ENCODE measurements at regions not wholly inside any gene's neighbourhood (a gene's known extent, or its start where the extent isn't known, plus 50 kb on each side); places are given as distances from the start of the nearest gene placed in this dataset.

- Histone ChIP-seq H3K4me1 (ENCODE audit: control insufficient read depth, insufficient read depth, low read length) (no peaks in the 10 kb centered on the region), H3K36me3 (ENCODE audit: control insufficient read depth, insufficient read depth, low read length) (no peaks in the 10 kb centered on the region), H3K27ac (ENCODE audit: low read length) (no peak overlapping the region), H3K9me3 (ENCODE audit: control insufficient read depth, insufficient read depth, low read depth, low read length) (no peaks in the 10 kb centered on the region), H3K4me3 (ENCODE audit: low read depth in 2 of 2, low read length in 2 of 2) (no peak overlapping the region), H3K27me3 (ENCODE audit: control insufficient read depth, insufficient read depth, low read length) (no peaks in the 10 kb centered on the region)
- ATAC-seq (peak; percentile 58; the same call in 1 of the 2 replicates), DNase-seq (ENCODE audit: low read depth, low spot score) (no peak)
- POLR2A ChIA-PET, result no interaction called here
- TF ChIP-seq SIN3A (IDR thresholded peaks at IDR 0.05; ENCODE audit: borderline replicate concordance, insufficient read depth, low read depth, low read length), result no peak
- no peak for TF ChIP-seq POLR2AphosphoS5 (IDR thresholded peaks at IDR 0.05; ENCODE audit: low read depth, low read length)
- TF ChIP-seq REST (IDR thresholded peaks at IDR 0.05; ENCODE audit: insufficient read depth in 1 of 2, low read depth in 2 of 2, low read length in 1 of 2), result no peak
- no peak for TF ChIP-seq CTCF (IDR thresholded peaks at IDR 0.05)
- TF ChIP-seq TCF7L2 (IDR thresholded peaks at IDR 0.05; ENCODE audit: low read depth, low read length), result no peak
- no TSS peak for BruUV-seq (replicated peaks)
- CTCF ChIA-PET, result no interaction called here
- in situ Hi-C loops (cut with HindIII; ENCODE audit: low pct_unique_long_range_greater_than_20kb, low sequenced_read_pairs) (no loop called here), intact Hi-C loops (cut with micrococcal nuclease; ENCODE audit: unreplicated experiment) (no loop called here)
Measured at GRCh38 chr2:200104015-200104414, 148.6 kb downstream of the MAIP1 start.

- intact Hi-C loops (cut with micrococcal nuclease; ENCODE audit: unreplicated experiment), result no loop called here
- in situ Hi-C loops (cut with HindIII; ENCODE audit: low pct_unique_long_range_greater_than_20kb, low sequenced_read_pairs), result no loop called here
- no TSS peak for BruUV-seq (replicated peaks)
Measured at GRCh38 chr2:200107514-200108217, 152.3 kb downstream of the MAIP1 start.

More at GRCh38 chr2:200107514-200108217, 152.3 kb downstream of the MAIP1 start:
- H3K9me3 ChIP-seq (ENCODE audit: control insufficient read depth, insufficient read depth, low read depth, low read length), result no peaks in the 10 kb centered on the region
- no peak for ATAC-seq
- ChIA-PET CTCF (no interaction called here), POLR2A (interaction anchor here (0.6 kb wide), 2 partner anchors 70 to 127 kb away, joined by 3 to 9 read pairs; no protein-coding TSS in a partner anchor)
- TF ChIP-seq TCF7L2 (IDR thresholded peaks at IDR 0.05; ENCODE audit: low read depth, low read length) (no peak), SIN3A (IDR thresholded peaks at IDR 0.05; ENCODE audit: borderline replicate concordance, insufficient read depth, low read depth, low read length) (no peak), REST (IDR thresholded peaks at IDR 0.05; ENCODE audit: insufficient read depth in 1 of 2, low read depth in 2 of 2, low read length in 1 of 2) (no peak), CTCF (IDR thresholded peaks at IDR 0.05) (no peak), POLR2AphosphoS5 (IDR thresholded peaks at IDR 0.05; ENCODE audit: low read depth, low read length) (no peak)
- no peak overlapping the region for H3K27ac ChIP-seq (ENCODE audit: low read length)
- H3K4me3 ChIP-seq (ENCODE audit: low read depth in 2 of 2, low read length in 2 of 2), result no peak overlapping the region
- no peaks in the 10 kb centered on the region for H3K27me3 ChIP-seq (ENCODE audit: control insufficient read depth, insufficient read depth, low read length)
- no peaks in the 10 kb centered on the region for H3K36me3 ChIP-seq (ENCODE audit: control insufficient read depth, insufficient read depth, low read length)
- H3K4me1 ChIP-seq (ENCODE audit: control insufficient read depth, insufficient read depth, low read length), result no peaks in the 10 kb centered on the region
- DNase-seq (ENCODE audit: low read depth, low spot score), result no peak
